SHP77 treated with DMSO at 0.1 percent for 48 hours (cell line): ENCODE measurements at regions not wholly inside any gene's neighbourhood (a gene's known extent, or its start where the extent isn't known, plus 50 kb on each side); places are given as distances from the start of the nearest gene placed in this dataset.
A peak's percentile ranks its signal among the peaks of the same experiment; 100 is the strongest.
"Not testable (repeated sequence)": the region's sequence is repeated elsewhere in the genome, so short reads cannot be mapped to it uniquely, and the experiment has no call there.

ENCODE experiments used
- DNase-seq: peaks from one replicate; lab custom pipeline; 2025; lab: John Stamatoyannopoulos, UW

DNA sequence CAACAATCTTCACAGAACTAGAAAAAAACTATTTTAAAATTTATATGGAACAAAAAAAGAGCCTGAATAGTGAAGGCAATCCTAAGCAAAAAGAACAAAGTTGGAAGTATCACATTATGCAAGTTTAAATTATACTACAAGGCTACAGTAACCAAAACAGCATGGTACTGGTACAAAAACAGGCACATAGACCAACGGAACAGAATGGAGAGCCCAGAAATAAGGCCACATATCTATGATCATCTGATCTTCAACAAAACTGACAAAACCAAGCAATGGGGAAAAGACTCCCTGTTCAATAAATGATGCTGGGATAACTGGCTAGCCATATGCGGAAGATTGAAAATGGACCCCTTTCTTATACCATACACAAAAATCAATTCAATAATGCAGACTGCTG is 74.4 kb upstream of the RTN4 start:
- not testable (repeated sequence) for DNase-seq

DNA sequence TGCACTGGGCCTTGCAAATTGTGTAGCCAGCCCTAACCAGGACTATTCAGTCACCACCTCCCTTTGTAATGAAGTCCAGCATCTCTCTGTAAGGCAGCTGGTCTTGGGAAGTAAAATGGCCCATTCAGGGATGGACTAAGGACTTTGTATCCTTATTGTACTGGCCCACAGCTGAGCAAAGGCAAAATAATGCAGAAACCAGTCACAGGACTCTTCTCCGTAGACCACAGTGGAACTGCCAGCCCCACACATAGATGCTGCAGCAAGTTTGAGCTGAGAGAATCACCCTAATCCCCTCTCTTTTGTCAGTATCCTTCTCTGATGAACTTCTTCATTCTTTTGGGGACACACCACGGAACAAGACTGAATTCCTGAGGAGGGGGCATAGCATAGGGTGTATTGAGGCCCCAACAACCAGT is 73.6 kb upstream of the RTN4 start:
- no peak for DNase-seq

DNA sequence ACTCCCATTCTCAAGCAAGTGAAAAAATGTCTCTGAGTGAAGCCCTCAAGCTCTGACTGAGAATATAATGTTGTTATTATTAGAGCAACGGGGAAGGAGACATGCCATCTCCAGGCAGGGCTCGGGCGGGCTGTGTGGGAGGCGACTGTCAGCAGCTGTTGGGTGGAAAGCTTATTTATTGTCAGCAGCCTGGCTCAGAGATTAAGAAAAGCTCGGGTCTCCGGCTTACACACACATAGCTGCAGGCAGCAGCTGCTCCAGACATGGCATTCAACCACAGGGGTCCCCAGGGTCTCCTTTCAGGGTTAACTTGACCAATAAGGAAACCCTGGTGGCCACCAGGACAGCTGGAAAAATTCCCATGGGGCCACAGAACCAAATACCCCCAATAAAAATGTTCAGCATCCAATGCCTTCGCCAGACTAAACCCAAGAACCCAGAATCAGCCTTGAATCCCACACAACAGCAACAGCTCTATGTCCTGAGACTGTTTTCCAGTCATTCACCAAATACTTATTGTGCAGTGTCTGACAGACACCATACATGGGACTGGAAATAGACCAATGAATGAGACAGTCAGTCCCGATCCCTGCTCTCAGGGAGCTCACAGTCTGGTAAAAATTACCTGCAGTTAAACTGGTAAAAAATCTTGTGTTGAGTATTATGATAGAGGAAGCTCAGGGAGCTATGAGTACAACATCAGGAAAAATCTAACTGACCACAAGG is 70.5 kb upstream of the RTN4 start:
- peak; percentile 71 for DNase-seq

GRCh38 chr2:55119711-55120487 is 69.6 kb upstream of the RTN4 start:
- peak; percentile 92 for DNase-seq

GRCh38 chr2:55118643-55119083 is 68.4 kb upstream of the RTN4 start:
- DNase-seq = no peak

- no peak for DNase-seq
These were observed 66.7 kb upstream of the RTN4 start for GRCh38 chr2:55116966-55117365.

DNA sequence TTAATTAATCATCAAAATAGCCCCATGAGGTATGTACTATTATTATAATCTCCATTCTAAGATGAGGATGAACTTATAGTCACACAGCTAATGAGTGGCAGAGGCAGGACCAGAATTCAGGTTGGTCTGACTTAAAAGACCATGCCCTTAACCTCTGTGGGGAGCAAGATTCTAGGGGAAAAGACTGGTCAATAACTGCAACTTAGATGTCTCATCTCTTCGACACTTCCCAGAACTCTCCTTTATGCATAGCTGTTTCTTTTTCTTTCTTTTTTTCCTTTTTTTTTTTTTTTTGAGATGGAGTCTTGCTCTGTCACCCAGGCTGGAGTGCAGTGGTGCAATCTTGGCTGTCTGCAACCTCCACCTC is 66.3 kb upstream of the RTN4 start:
- no peak for DNase-seq

- DNase-seq = no peak
These were observed 65.7 kb upstream of the RTN4 start for GRCh38 chr2:55115761-55116597.

- DNase-seq = no peak
These were observed 64.3 kb upstream of the RTN4 start for GRCh38 chr2:55114597-55114996.

DNA sequence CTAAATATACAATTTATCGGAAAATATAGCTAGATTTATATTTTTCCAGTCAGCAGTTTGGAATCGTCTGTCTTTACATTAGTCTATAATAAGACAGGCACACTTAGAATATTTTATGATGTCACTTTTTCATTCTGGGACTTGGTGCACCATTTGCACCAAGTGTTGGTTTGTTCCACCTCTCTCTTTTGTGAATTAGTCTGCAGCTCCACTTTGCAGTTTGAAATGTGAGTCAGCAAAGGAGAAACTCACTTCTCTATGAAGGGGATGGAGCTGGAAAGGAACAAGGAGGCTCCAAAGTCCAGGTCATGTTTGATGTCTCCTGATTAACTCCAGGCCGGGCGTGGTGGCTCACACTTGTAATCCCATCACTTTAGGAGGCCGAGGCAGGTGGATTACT is 63.8 kb upstream of the RTN4 start:
- DNase-seq = no peak

- peak; percentile 98 for DNase-seq
These were observed 62.2 kb upstream of the RTN4 start for GRCh38 chr2:55112229-55113031.

- DNase-seq = peak; percentile 96
These were observed 61.4 kb upstream of the RTN4 start for GRCh38 chr2:55111570-55112228.

DNA sequence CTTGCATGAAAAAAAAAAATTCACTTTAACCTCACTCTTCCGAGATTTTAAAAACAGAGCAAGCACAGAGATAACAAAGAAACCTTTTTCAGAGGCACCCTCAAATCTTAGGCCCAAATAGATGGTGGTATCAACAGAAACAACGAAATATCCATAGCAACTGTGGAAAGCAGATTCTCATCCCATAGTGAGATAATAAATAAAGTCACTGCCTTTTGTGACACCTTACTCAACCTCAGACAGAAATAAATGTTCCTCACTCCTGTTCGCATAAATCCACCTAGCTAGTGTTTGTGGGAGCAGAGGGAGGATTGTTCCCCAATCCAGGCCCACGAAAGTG is 60.9 kb upstream of the RTN4 start:
- no peak for DNase-seq

- peak; percentile 99 for DNase-seq
These were observed 59.1 kb upstream of the RTN4 start for GRCh38 chr2:55109219-55109891.

- DNase-seq = peak; percentile 75
These were observed 58.4 kb upstream of the RTN4 start for GRCh38 chr2:55108456-55109160.

DNA sequence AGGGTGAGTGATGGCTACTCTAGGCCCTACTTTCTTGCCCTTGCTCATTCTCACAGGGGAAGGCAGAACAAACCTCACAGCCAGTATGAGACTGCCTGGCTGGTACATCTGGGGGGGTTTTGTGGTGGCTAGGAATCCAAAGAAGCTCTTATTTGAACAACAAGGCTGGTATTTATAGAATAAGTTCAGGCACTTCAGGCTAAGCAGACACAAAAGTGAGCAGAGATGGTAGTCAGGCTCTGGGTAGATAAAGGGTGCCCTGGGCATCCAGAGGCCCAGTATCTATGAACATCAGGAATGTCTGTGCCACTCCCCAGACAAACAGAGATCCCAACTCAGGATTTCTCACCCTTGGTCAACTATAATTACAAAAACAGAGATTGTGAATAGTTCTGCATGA is 57.2 kb upstream of the RTN4 start:
- DNase-seq = no peak

GRCh38 chr2:55106148-55106547 is 55.9 kb upstream of the RTN4 start:
- DNase-seq = no peak

DNA sequence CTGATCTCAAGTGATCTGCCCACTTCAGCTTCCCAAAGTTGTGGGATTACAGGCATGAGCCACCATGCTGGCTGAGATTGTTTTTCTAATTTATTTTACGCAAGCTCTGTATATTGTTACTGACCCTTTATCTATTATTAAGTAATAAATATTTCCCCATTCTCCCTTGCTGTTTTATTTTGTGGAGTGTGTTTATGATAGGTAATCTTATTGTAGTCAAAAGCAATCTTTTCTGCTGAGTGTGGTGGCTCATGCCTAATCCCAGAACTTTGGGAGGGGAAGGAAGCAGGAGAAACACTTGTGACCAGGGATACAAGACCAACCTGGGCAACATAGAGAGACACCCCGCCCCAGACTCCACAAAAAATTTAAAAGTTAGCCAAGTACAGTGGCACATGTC is 55.2 kb upstream of the RTN4 start:
- no peak for DNase-seq

DNA sequence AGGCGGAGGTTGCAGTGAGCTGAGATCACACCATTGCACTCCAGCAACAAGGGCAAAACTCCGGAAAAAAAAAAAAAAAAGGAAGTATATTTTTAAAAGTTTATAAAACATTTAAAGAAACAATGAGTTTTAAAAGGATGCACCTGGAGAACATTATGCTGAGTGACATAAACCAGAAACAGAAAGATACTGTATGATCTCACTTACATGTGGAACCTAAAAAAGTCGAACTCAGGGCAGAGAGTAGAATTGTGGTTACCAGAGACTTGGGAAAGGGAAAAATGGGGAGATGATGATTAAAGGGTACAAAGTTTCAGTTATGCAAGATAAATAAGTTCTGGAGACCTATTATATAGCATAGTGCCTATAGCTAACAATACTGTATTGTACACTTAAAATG is 52.8 kb upstream of the RTN4 start:
- DNase-seq = no peak
